ENCODE measurements at regions not wholly inside any gene's neighbourhood (a gene's known extent, or its start where the extent isn't known, plus 50 kb on each side); places are given as distances from the start of the nearest gene placed in this dataset.

- Histone ChIP-seq H3K14ac (ENCODE audit: insufficient read length) (no peak overlapping the region), H3K23me2 (ENCODE audit: low read depth, low read length) (no peaks in the 10 kb centered on the region; the same call in 1 of the 2 replicates), H3K4ac (replicated peaks; ENCODE audit: insufficient read length, low read depth, low read length) (no peak overlapping the region), H3K79me2 (ENCODE audit: control insufficient read depth in 1 of 2, insufficient read depth in 2 of 2, low read length in 2 of 2) (no peaks in the 10 kb centered on the region), H3K18ac (ENCODE audit: extremely low read depth, low read length) (no peak overlapping the region), H2AFZ (ENCODE audit: low read length) (no peak overlapping the region), H4K20me1 (replicated peaks in 1 of 2; ENCODE audit: control insufficient read depth in 1 of 2, insufficient read depth in 2 of 2, low read length in 2 of 2) (no peaks in the 10 kb centered on the region), H4K5ac (ENCODE audit: insufficient read length, low read depth, low read length) (no peak overlapping the region), H3K4me1 (replicated peaks in 1 of 4; ENCODE audit: control insufficient read depth in 3 of 4, insufficient read depth in 4 of 4, low read length in 3 of 4) (peaks cover 17 to 24% (median 19%) of the 10 kb centered on the region in 4 experiments), H2AK5ac (ENCODE audit: low read depth, low read length) (no peak overlapping the region; the same call in 1 of the 2 replicates), H2BK15ac (ENCODE audit: low read length) (no peak overlapping the region), H2BK120ac (replicated peaks; ENCODE audit: low read depth, low read length) (peak overlapping the region; percentile 24), H3K23ac (ENCODE audit: insufficient read length) (no peak overlapping the region), H2BK5ac (ENCODE audit: low read depth, low read length) (no peak overlapping the region), H3K27ac (ENCODE audit: low read depth, low read length) (no peak overlapping the region), H3K4me3 (ENCODE audit: extremely low read depth in 1 of 4, insufficient read depth in 2 of 4, low read depth in 3 of 4, low read length in 4 of 4) (no peak overlapping the region), H4K91ac (replicated peaks; ENCODE audit: insufficient read length, low read length) (no peak overlapping the region), H3K56ac (replicated peaks; ENCODE audit: insufficient read length, low read depth, low read length) (no peak overlapping the region), H3K9ac (replicated peaks in 1 of 4; ENCODE audit: extremely low read depth in 1 of 4, low read depth in 3 of 4, low read length in 3 of 4) (no peak overlapping the region), H3K36me3 (ENCODE audit: control insufficient read depth in 2 of 4, insufficient read depth in 4 of 4, low read length in 3 of 4) (no peaks in the 10 kb centered on the region), H3K27me3 (replicated peaks in 1 of 4; ENCODE audit: control insufficient read depth in 3 of 4, extremely low read depth in 1 of 4, insufficient read depth in 3 of 4, low read length in 3 of 4) (no peaks in the 10 kb centered on the region), H4K8ac (ENCODE audit: extremely low read depth, insufficient read depth, low read length) (no peak overlapping the region), H2BK12ac (ENCODE audit: low read depth, low read length) (no peak overlapping the region), H2BK20ac (ENCODE audit: low read length) (peak overlapping the region; percentile 97; the same call in 1 of the 2 replicates), H3K4me2 (ENCODE audit: insufficient read depth in 1 of 2, low read depth in 2 of 2, low read length in 2 of 2) (no peak overlapping the region), H3K79me1 (ENCODE audit: low read depth, low read length) (no peaks in the 10 kb centered on the region), H3K9me3 (ENCODE audit: insufficient read depth in 2 of 2, low read depth in 1 of 2, low read length in 1 of 2) (no peaks in the 10 kb centered on the region)
- WGBS, 2 experiments (ENCODE audit: extremely low coverage in 1 of 2, insufficient coverage in 1 of 2, insufficient read length in 1 of 2, insufficient replicate concordance in 2 of 2, low coverage in 1 of 2, low lambda C conversion rate in 2 of 2, missing lambda C conversion rate in 1 of 2), result 54% methylated on average over 3 of the region's 3 CpGs; no CpG with 5 or more reads in 1 of the 2 experiments
- ChIA-PET POLR2A (ENCODE audit: partially characterized antibody) (no interaction called here), CTCF (ENCODE audit: partially characterized antibody) (interaction anchor here (0.9 to 1.3 kb wide), 5 partner anchors 25 to 310 kb away, joined by 3 to 4 read pairs (median 3); no protein-coding TSS in a partner anchor)
- no peak for DNase-seq (ENCODE audit: low read depth in 1 of 2, low spot score in 2 of 2)
- no peak for FAIRE-seq
- TF ChIP-seq SRF (IDR thresholded peaks at IDR 0.05; ENCODE audit: low read depth, low read length) (no peak), SP4 (IDR thresholded peaks at IDR 0.05; ENCODE audit: low read length) (no peak), POU5F1 (IDR thresholded peaks at IDR 0.05; ENCODE audit: low read depth, low read length) (no peak), RBBP5 (IDR thresholded peaks at IDR 0.05; ENCODE audit: borderline replicate concordance, low read depth, low read length) (no peak), RXRA (IDR thresholded peaks at IDR 0.05; ENCODE audit: insufficient read depth, low read depth, low read length) (no peak), PHF8 (conservative IDR thresholded peaks at IDR 0.05; ENCODE audit: low read depth, low read length) (no peak), SP2 (IDR thresholded peaks at IDR 0.05; ENCODE audit: low read length) (no peak)
Measured at GRCh38 chr10:123463181-123463580, 203.0 kb upstream of the GPR26 start.

All from H1 (cell line).